Iris pigment epithelial cell (primary cell): ENCODE measurements at regions not wholly inside any gene's neighbourhood (a gene's known extent, or its start where the extent isn't known, plus 50 kb on each side); places are given as distances from the start of the nearest gene placed in this dataset.

ENCODE experiments used
- DNase-seq: peaks from one replicate; pipeline ENCODE4 v3.0.0-alpha.2; 2011; ENCODE audit warnings: low read depth

GRCh38 chr20:51876313-51876940 lies 74.1 kb upstream of the SALL4 start:
- DNase-seq = no peak

- DNase-seq = no peak
These were observed 71.3 kb upstream of the SALL4 start for GRCh38 chr20:51873652-51874051.

GRCh38 chr20:51871943-51872342 lies 69.6 kb upstream of the SALL4 start:
- DNase-seq = no peak

- no peak for DNase-seq
These were observed 66.7 kb upstream of the SALL4 start for GRCh38 chr20:51869002-51869401.

- DNase-seq = no peak
These were observed 64.9 kb upstream of the SALL4 start for GRCh38 chr20:51867251-51867650.

- no peak for DNase-seq
These were observed 62.6 kb upstream of the SALL4 start for GRCh38 chr20:51864967-51865366.

GRCh38 chr20:51862796-51863195 lies 60.5 kb upstream of the SALL4 start:
- peak; percentile 44 for DNase-seq

GRCh38 chr20:51861726-51862466 lies 59.6 kb upstream of the SALL4 start:
- DNase-seq = no peak

- DNase-seq = peak; percentile 76
These were observed 58.0 kb upstream of the SALL4 start for GRCh38 chr20:51860111-51860882.

GRCh38 chr20:51856432-51856831 lies 54.1 kb upstream of the SALL4 start:
- peak; percentile 18 for DNase-seq

GRCh38 chr20:51854921-51855320 lies 52.6 kb upstream of the SALL4 start:
- DNase-seq = peak; percentile 38
